Hematopoietic multipotent progenitor cell (in vitro differentiated cells): ENCODE measurements at regions not wholly inside any gene's neighbourhood (a gene's known extent, or its start where the extent isn't known, plus 50 kb on each side); places are given as distances from the start of the nearest gene placed in this dataset.

Experiments used
- DNase-seq, 3 donors: peaks; one replicate each; pipeline ENCODE4 v3.0.0-alpha.2; 2011 to 2015; ENCODE audit warnings: low read depth in 2 of 3, low spot score in 2 of 3

- DNase-seq, result no peak
Measured at GRCh38 chr2:155442088-155442487, 743.6 kb downstream of the KCNJ3 start.

DNA sequence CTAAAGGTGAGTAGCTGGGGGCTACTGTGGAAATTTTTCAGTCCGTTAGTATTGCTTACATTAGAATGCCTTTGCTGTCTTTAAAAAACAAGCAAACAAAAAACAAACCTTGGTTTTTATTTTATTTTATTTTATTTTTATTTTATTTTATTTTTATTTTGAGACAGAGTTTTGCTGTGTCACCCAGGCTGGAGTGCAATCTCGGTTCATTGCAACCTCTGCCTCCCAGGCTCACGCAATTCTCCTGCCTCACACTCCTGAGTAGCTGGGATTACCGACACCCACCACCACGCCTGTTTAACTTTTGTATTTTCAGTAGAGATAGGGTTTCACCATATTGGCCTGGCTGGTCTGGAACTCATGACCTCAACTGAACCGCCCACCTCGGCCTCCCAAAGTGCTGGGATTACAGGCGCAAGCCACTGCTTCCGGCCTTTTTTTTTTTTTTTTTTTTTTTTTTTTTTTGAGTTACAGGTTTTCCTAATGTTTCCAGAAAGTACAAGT lies 732.6 kb downstream of the KCNJ3 start:
- DNase-seq, result no peak

DNA sequence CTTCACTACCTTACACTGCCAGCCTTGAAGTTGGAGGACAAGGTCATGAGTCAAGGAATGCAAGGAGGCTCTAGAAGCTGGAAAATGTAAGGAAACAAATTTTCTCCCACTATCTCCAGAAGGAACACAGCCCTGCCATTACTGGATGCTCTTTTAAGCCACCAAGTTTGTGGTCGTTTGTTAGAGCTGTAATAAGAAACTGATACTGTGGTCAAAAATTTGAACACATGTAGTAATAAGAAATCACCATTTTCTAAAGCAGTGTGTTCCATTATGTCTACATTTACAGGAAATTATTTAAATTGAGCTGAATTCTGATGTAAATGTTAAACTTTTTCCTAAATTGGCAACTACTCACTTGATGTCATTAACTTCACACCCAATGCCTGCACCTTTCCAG lies 729.0 kb downstream of the KCNJ3 start:
- DNase-seq, result no peak

DNA sequence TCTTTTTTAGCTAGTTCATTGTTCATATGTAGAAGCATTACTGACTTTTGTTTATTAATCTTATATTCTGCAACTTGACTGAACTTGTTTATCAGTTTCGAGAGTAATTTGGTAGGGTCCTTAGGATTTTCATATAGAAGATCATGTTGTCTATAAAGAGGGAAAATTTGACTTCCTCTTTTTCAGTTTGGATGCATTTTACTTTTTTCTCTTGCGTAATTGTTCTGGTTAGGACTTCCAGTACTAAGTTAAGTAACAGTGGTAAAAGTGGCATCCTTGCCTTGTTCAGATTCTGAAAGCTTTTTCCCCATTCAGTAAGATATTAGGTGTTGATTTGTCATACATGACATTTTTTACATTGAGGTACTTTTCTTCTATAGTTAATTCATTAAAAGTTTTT lies 726.0 kb downstream of the KCNJ3 start:
- peak in 1 of 3 donors; percentile 18 for DNase-seq

GRCh38 chr2:155418753-155419152 lies 720.3 kb downstream of the KCNJ3 start:
- DNase-seq, result no peak

DNA sequence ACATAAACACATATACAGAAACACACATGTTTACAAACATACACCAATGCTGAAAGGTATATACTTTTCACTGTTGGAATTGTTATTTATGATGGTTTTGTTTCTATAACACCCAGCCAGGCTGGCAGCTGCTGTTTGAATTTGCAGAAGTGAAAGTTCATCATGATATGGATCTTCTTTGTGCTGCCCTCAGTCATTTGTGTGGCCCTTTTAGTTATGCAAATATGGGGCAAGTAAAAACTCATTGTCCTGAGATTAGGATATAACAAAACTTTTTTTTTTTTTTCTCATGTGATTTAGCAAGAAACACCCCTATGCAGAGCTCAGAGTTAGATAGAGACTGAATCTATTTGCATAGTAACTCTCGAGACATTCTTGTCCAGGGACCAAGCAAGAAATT lies 714.1 kb downstream of the KCNJ3 start:
- DNase-seq, result peak in 1 of 3 donors; percentile 51

- DNase-seq, result peak in 1 of 3 donors; percentile 13
Measured at GRCh38 chr2:155404433-155405002, 706.0 kb downstream of the KCNJ3 start.

- DNase-seq, result no peak
Measured at GRCh38 chr2:155393406-155393805, 694.9 kb downstream of the KCNJ3 start.

- DNase-seq, result peak in 2 of 3 donors; percentile 44 to 72
Measured at GRCh38 chr2:155391613-155392130, 693.2 kb downstream of the KCNJ3 start.

GRCh38 chr2:155389224-155389623 lies 690.7 kb downstream of the KCNJ3 start:
- DNase-seq, result no peak

- DNase-seq, result no peak
Measured at GRCh38 chr2:155384555-155385123, 686.1 kb downstream of the KCNJ3 start.

- DNase-seq, result no peak
Measured at GRCh38 chr2:155382776-155383175, 684.3 kb downstream of the KCNJ3 start.

GRCh38 chr2:155381436-155381835 lies 682.9 kb downstream of the KCNJ3 start:
- DNase-seq, result no peak

GRCh38 chr2:155379494-155379893 lies 681.0 kb downstream of the KCNJ3 start:
- peak in 2 of 3 donors; percentile 7 to 12 for DNase-seq

DNA sequence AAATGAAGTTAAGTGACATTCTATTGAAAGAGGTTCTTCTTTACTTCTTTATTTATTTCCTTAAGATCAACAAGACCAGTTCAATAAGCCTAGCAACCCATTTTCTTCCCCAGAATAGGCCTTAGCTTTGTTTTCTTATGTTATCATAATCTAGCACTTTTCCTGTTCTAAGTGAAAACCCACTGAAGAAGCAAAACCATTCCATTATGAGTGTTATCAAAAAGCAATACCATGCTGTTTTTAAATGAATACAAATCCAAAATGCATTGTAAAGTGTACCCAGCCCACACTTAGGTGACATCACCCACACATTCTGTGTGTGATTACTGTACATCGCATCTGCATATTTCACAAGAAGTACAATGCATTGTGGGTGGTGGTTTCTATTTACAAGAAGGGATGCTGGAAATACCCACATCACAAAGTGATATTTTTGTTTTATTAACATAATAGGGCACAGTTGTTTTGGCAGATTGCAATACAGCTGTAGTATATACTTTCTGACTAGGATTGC lies 679.5 kb downstream of the KCNJ3 start:
- peak in 2 of 3 donors; percentile 12 to 36 for DNase-seq

DNA sequence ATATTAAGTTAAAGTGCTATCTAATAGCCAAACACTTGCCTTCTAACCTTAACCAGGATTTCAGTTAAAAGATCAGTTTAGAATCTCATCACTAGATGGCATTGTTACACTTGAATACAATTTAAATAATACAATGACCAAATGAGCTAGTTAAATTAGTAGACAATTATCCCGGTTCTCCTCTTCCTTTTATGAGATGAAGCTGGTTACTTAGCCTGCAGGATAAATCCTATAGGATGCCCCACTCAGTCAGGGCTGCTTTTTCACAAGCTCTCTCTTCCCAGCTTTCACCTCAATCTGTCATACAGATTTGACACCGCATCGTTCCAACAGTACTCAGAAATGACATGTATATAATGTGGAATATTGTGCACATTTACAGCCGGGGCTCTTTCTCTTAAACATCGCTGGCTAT lies 678.8 kb downstream of the KCNJ3 start:
- peak in 2 of 3 donors; percentile 16 to 67 for DNase-seq

- peak in 2 of 3 donors; percentile 33 to 74 for DNase-seq
Measured at GRCh38 chr2:155372969-155373368, 674.5 kb downstream of the KCNJ3 start.

- peak in 2 of 3 donors; percentile 5 to 49 for DNase-seq
Measured at GRCh38 chr2:155368934-155369333, 670.4 kb downstream of the KCNJ3 start.

DNA sequence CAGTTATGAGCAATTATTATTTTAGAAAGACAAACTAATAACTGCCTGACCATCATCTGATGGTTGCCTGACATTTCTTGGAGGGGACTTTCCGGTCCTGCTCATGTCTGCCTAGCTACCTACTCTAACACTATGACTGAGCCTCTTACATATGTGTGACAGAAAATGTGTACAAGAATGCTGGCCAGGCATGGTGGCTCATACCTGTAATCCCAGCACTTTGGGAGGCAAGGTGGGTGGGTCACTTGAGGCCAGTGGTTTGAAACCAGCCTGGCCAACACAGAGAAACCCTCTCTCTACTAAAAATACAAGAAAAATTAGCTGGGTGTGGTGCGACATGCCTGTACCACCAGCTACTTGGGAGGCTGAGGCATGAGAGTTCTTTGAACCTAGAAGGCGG lies 666.3 kb downstream of the KCNJ3 start:
- DNase-seq, result no peak

DNA sequence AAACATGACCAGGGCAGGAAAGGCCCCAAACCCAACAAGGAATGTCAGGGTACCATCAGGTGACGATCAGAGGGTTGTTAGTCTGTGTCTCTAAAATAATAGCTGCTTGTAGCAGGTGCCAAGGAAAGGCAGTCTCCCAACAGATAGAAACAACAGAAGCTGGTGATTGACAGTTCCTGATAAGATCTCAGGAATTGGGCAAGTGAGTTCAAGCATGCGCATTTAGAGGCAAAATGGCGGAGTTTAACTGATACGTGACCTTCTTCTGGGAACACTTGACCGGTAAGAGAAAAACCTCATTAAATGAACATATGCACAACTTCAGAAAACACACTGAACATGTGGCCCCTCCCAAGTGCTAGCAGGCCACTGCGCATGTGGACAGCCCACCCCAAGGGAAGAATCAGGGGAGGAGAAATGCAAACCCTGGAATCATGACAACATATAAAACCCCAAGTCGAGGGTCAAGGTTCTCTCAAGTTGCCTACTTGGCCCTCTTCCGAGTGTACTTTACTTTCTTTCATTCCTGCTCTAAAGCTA lies 664.9 kb downstream of the KCNJ3 start:
- no peak for DNase-seq

DNA sequence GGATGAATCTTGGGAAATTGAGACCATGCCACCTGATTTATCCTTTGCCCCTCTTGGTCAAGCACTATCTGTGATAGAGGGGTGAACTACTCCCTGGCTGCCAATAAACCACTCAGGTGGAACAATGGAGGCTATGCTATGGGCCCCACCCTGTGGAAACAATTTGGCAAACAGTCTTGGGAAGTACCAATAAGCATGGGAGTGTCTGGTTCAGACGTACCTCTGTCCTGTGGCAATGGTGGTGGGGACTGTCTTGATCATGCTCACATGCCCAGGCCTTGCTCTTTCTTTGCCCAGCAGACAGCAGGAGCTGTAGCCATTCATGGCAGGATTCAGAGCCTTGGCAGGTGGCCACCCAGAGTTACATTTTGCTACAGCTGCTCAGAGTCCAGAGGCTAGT lies 658.7 kb downstream of the KCNJ3 start:
- DNase-seq, result no peak

DNA sequence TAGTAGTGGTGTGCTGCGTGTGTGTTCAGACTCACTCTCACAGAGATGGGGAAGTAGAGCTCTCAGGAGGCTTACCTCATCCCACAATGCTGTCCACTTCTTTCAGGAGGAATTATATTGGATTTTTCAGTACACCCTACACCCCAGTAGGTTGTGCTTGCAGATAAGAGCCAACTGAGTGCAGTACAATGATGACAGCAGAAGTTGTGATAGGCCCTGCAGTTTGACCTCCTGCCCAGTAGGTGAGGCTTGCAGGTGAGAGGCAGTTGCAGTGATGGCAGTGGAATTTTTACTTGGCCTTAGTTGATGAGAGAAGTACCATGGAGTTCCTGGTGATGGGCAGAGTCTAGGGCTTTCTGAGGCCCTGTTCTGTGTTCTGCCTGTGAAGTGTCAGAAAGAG lies 657.8 kb downstream of the KCNJ3 start:
- no peak for DNase-seq
